WERI-Rb-1 (cell line): ENCODE measurements at regions not wholly inside any gene's neighbourhood (a gene's known extent, or its start where the extent isn't known, plus 50 kb on each side); places are given as distances from the start of the nearest gene placed in this dataset.

ENCODE experiments used
- DNase-seq: peaks from one replicate; pipeline ENCODE4 v3.0.0-alpha.2; 2020
- H3K27ac ChIP-seq: fragments of 250-450 bp; sonication (Bioruptor Pico); 2 replicates; pipeline ENCODE4 v1.5.1; 2020; ENCODE audit warnings: mild to moderate bottlenecking, moderate library complexity
- H3K27me3 ChIP-seq: fragments of 250-450 bp; sonication (Bioruptor Pico); 2 replicates; pipeline ENCODE4 v1.5.1; 2021; ENCODE audit warnings: mild to moderate bottlenecking, low read depth, moderate library complexity; ENCODE audit not compliant: insufficient read depth, severe bottlenecking
- H3K36me3 ChIP-seq: fragments of 250-450 bp; sonication (Bioruptor Pico); 2 replicates; pipeline ENCODE4 v1.5.1; 2020; ENCODE audit warnings: mild to moderate bottlenecking, moderate library complexity
- H3K4me3 ChIP-seq: 2 replicates; pipeline ENCODE4 v1.5.1; 2011; ENCODE audit warnings: low read depth, mild to moderate bottlenecking, control low read depth, low read length
- H3K9me3 ChIP-seq: fragments of 250-450 bp; sonication (Bioruptor Pico); 2 replicates; pipeline ENCODE4 v1.5.1; 2021; ENCODE audit warnings: mild to moderate bottlenecking, moderate library complexity; ENCODE audit not compliant: severe bottlenecking
- CTCF ChIP-seq: IDR thresholded peaks from 2 replicates; pipeline ENCODE4 v1.5.1; 2011; ENCODE audit warnings: low read depth, mild to moderate bottlenecking, control low read depth, inconsistent platforms, low read length

- no peak for TF ChIP-seq CTCF
- H3K4me3 ChIP-seq = no peak overlapping the region
- no peaks in the 10 kb centered on the region for H3K9me3 ChIP-seq
- no peaks in the 10 kb centered on the region for H3K36me3 ChIP-seq
- H3K27ac ChIP-seq = no peak overlapping the region
- H3K27me3 ChIP-seq = no peaks in the 10 kb centered on the region
- DNase-seq = no peak
Measured at GRCh38 chr12:76206677-76207072, 122.2 kb upstream of the NAP1L1 start.

- TF ChIP-seq CTCF = no peak
- Histone ChIP-seq H3K27ac (no peak overlapping the region), H3K9me3 (no peaks in the 10 kb centered on the region)
Measured at GRCh38 chr12:76206039-76206676, 121.7 kb upstream of the NAP1L1 start.

GRCh38 chr12:76202621-76203020 is 118.1 kb upstream of the NAP1L1 start:
- Histone ChIP-seq H3K9me3 (peaks cover 3% of the 10 kb centered on the region), H3K36me3 (no peaks in the 10 kb centered on the region), H3K27me3 (no peaks in the 10 kb centered on the region), H3K4me3 (no peak overlapping the region), H3K27ac (no peak overlapping the region)
- TF ChIP-seq CTCF = no peak
- no peak for DNase-seq

More at GRCh38 chr12:76206039-76206676, 121.7 kb upstream of the NAP1L1 start:
- Histone ChIP-seq H3K4me3 (no peak overlapping the region), H3K36me3 (no peaks in the 10 kb centered on the region), H3K27me3 (no peaks in the 10 kb centered on the region)
- DNase-seq = no peak

GRCh38 chr12:76201758-76202157 is 117.3 kb upstream of the NAP1L1 start:
- TF ChIP-seq CTCF = no peak
- no peak for DNase-seq
- Histone ChIP-seq H3K9me3 (peaks cover 3% of the 10 kb centered on the region), H3K27me3 (no peaks in the 10 kb centered on the region), H3K36me3 (no peaks in the 10 kb centered on the region), H3K27ac (no peak overlapping the region), H3K4me3 (no peak overlapping the region)

- no peak overlapping the region for H3K4me3 ChIP-seq
- peaks cover 3% of the 10 kb centered on the region for H3K9me3 ChIP-seq
- no peaks in the 10 kb centered on the region for H3K27me3 ChIP-seq
- H3K36me3 ChIP-seq = no peaks in the 10 kb centered on the region
- H3K27ac ChIP-seq = no peak overlapping the region
- TF ChIP-seq CTCF = no peak
- DNase-seq = no peak
Measured at GRCh38 chr12:76201316-76201715, 116.8 kb upstream of the NAP1L1 start.

- no peak for TF ChIP-seq CTCF
- Histone ChIP-seq H3K27me3 (no peaks in the 10 kb centered on the region), H3K27ac (no peak overlapping the region), H3K9me3 (peaks cover 3% of the 10 kb centered on the region), H3K4me3 (no peak overlapping the region), H3K36me3 (no peaks in the 10 kb centered on the region)
- DNase-seq = no peak
Measured at GRCh38 chr12:76199808-76200207, 115.3 kb upstream of the NAP1L1 start.
